ENCODE measurements at regions not wholly inside any gene's neighbourhood (a gene's known extent, or its start where the extent isn't known, plus 50 kb on each side); places are given as distances from the start of the nearest gene placed in this dataset.

- Histone ChIP-seq H4K8ac (ENCODE audit: low read depth, low read length) (no peak overlapping the region), H3K23ac (ENCODE audit: low read depth, low read length, poor library complexity) (no peak overlapping the region), H3K4me2 (ENCODE audit: insufficient read depth, low read length, poor library complexity, severe bottlenecking) (no peak overlapping the region), H4K91ac (ENCODE audit: low read depth, low read length, poor library complexity) (no peak overlapping the region), H3K4me1 (ENCODE audit: control insufficient read depth in 2 of 2, insufficient read depth in 1 of 2, low read depth in 1 of 2, low read length in 2 of 2) (peaks cover 0 to 5% of the 10 kb centered on the region in 2 donors), H3K27ac (replicated peaks; ENCODE audit: low read length) (no peak overlapping the region), H2BK15ac (ENCODE audit: low read length) (no peak overlapping the region), H3K14ac (ENCODE audit: low read length) (peak overlapping the region; percentile 83), H3K36me3 (replicated peaks in 1 of 2; ENCODE audit: control insufficient read depth in 2 of 2, insufficient read depth in 2 of 2, low read length in 2 of 2) (peaks cover 0 to 6% of the 10 kb centered on the region in 2 donors), H2BK120ac (ENCODE audit: low read depth, low read length) (no peak overlapping the region), H3K9ac (ENCODE audit: low read depth, low read length, poor library complexity) (no peak overlapping the region), H3K4ac (ENCODE audit: low read length) (no peak overlapping the region), H2BK5ac (ENCODE audit: low read length) (no peak overlapping the region), H3K27me3 (ENCODE audit: control insufficient read depth in 3 of 3, insufficient read depth in 3 of 3, low read depth in 1 of 3, low read length in 3 of 3) (peaks cover 0 to 5% (median 0%) of the 10 kb centered on the region in 3 experiments), H3K9me3 (replicated peaks in 1 of 2; ENCODE audit: control insufficient read depth in 2 of 2, insufficient read depth in 1 of 2, low read depth in 1 of 2, low read length in 2 of 2) (peaks cover 0 to 6% of the 10 kb centered on the region in 2 donors), H2AFZ (ENCODE audit: low read length) (no peak overlapping the region), H3K79me1 (ENCODE audit: low read depth, low read length) (no peaks in the 10 kb centered on the region), H2AK5ac (ENCODE audit: low read depth, low read length) (no peak overlapping the region), H3K18ac (ENCODE audit: low read length) (no peak overlapping the region), H2BK12ac (ENCODE audit: low read length) (no peak overlapping the region), H3K4me3 (ENCODE audit: low read length in 2 of 2) (no peak overlapping the region)
- no peak for DNase-seq (ENCODE audit: low spot score)
- no CpG with 5 or more reads among the region's 10 CpGs for WGBS, 2 donors (ENCODE audit: extremely low coverage in 2 of 2, insufficient read length in 2 of 2, insufficient replicate concordance in 1 of 2)
Observed at GRCh38 chr7:156234666-156235494, 405.7 kb upstream of the RNF32 start.

- Histone ChIP-seq H3K18ac (ENCODE audit: low read length) (no peak overlapping the region), H3K23ac (ENCODE audit: low read depth, low read length, poor library complexity) (no peak overlapping the region), H2BK5ac (ENCODE audit: low read length) (no peak overlapping the region), H3K27me3 (ENCODE audit: control insufficient read depth in 3 of 3, insufficient read depth in 3 of 3, low read depth in 1 of 3, low read length in 3 of 3) (peaks cover 0 to 5% (median 0%) of the 10 kb centered on the region in 3 experiments), H2BK12ac (ENCODE audit: low read length) (no peak overlapping the region), H3K27ac (replicated peaks; ENCODE audit: low read length) (no peak overlapping the region), H2AFZ (ENCODE audit: low read length) (no peak overlapping the region), H3K9ac (ENCODE audit: low read depth, low read length, poor library complexity) (no peak overlapping the region), H3K4me3 (ENCODE audit: low read length in 2 of 2) (no peak overlapping the region), H3K4me2 (ENCODE audit: insufficient read depth, low read length, poor library complexity, severe bottlenecking) (no peak overlapping the region), H3K9me3 (replicated peaks in 1 of 2; ENCODE audit: control insufficient read depth in 2 of 2, insufficient read depth in 1 of 2, low read depth in 1 of 2, low read length in 2 of 2) (peaks cover 0 to 6% of the 10 kb centered on the region in 2 donors), H3K14ac (ENCODE audit: low read length) (no peak overlapping the region), H3K36me3 (replicated peaks in 1 of 2; ENCODE audit: control insufficient read depth in 2 of 2, insufficient read depth in 2 of 2, low read length in 2 of 2) (peaks cover 0 to 6% of the 10 kb centered on the region in 2 donors), H2BK120ac (ENCODE audit: low read depth, low read length) (no peak overlapping the region), H4K91ac (ENCODE audit: low read depth, low read length, poor library complexity) (no peak overlapping the region), H3K79me1 (ENCODE audit: low read depth, low read length) (no peaks in the 10 kb centered on the region), H3K4ac (ENCODE audit: low read length) (no peak overlapping the region), H4K8ac (ENCODE audit: low read depth, low read length) (no peak overlapping the region), H2AK5ac (ENCODE audit: low read depth, low read length) (no peak overlapping the region), H2BK15ac (ENCODE audit: low read length) (no peak overlapping the region), H3K4me1 (ENCODE audit: control insufficient read depth in 2 of 2, insufficient read depth in 1 of 2, low read depth in 1 of 2, low read length in 2 of 2) (peaks cover 0 to 5% of the 10 kb centered on the region in 2 donors)
- no peak for DNase-seq (ENCODE audit: low spot score)
- WGBS, 2 donors (ENCODE audit: extremely low coverage in 2 of 2, insufficient read length in 2 of 2, insufficient replicate concordance in 1 of 2): no CpG with 5 or more reads among the region's 5 CpGs
Observed at GRCh38 chr7:156234192-156234591, 406.4 kb upstream of the RNF32 start.

GRCh38 chr7:156232931-156233705, 407.5 kb upstream of the RNF32 start:
- H3K18ac ChIP-seq (ENCODE audit: low read length): peak overlapping the region; percentile 45
- no peak overlapping the region for H3K4me2 ChIP-seq (ENCODE audit: insufficient read depth, low read length, poor library complexity, severe bottlenecking)
- no peak overlapping the region for H3K4me3 ChIP-seq (ENCODE audit: low read length in 2 of 2)
- H3K9me3 ChIP-seq (replicated peaks in 1 of 2; ENCODE audit: control insufficient read depth in 2 of 2, insufficient read depth in 1 of 2, low read depth in 1 of 2, low read length in 2 of 2): peaks cover 0 to 6% of the 10 kb centered on the region in 2 donors
- H4K91ac ChIP-seq (ENCODE audit: low read depth, low read length, poor library complexity): no peak overlapping the region
- H2AFZ ChIP-seq (ENCODE audit: low read length): no peak overlapping the region
- no peaks in the 10 kb centered on the region for H3K79me1 ChIP-seq (ENCODE audit: low read depth, low read length)
- no peak overlapping the region for H3K23ac ChIP-seq (ENCODE audit: low read depth, low read length, poor library complexity)
- WGBS, 2 donors (ENCODE audit: extremely low coverage in 2 of 2, insufficient read length in 2 of 2, insufficient replicate concordance in 1 of 2): no CpG with 5 or more reads among the region's 37 CpGs
- H3K36me3 ChIP-seq (replicated peaks in 1 of 2; ENCODE audit: control insufficient read depth in 2 of 2, insufficient read depth in 2 of 2, low read length in 2 of 2): peaks cover 0 to 6% of the 10 kb centered on the region in 2 donors
- no peak overlapping the region for H2BK120ac ChIP-seq (ENCODE audit: low read depth, low read length)
- no peak for DNase-seq (ENCODE audit: low spot score)
- no peak overlapping the region for H2BK12ac ChIP-seq (ENCODE audit: low read length)
- H2AK5ac ChIP-seq (ENCODE audit: low read depth, low read length): no peak overlapping the region
- H3K27ac ChIP-seq (replicated peaks; ENCODE audit: low read length): no peak overlapping the region
- H2BK15ac ChIP-seq (ENCODE audit: low read length): no peak overlapping the region
- peaks cover 0 to 5% of the 10 kb centered on the region in 2 donors for H3K4me1 ChIP-seq (ENCODE audit: control insufficient read depth in 2 of 2, insufficient read depth in 1 of 2, low read depth in 1 of 2, low read length in 2 of 2)
- H3K14ac ChIP-seq (ENCODE audit: low read length): no peak overlapping the region
- H3K27me3 ChIP-seq (ENCODE audit: control insufficient read depth in 3 of 3, insufficient read depth in 3 of 3, low read depth in 1 of 3, low read length in 3 of 3): peaks cover 0 to 5% (median 0%) of the 10 kb centered on the region in 3 experiments
- no peak overlapping the region for H3K4ac ChIP-seq (ENCODE audit: low read length)
- H4K8ac ChIP-seq (ENCODE audit: low read depth, low read length): no peak overlapping the region
- no peak overlapping the region for H2BK5ac ChIP-seq (ENCODE audit: low read length)
- no peak overlapping the region for H3K9ac ChIP-seq (ENCODE audit: low read depth, low read length, poor library complexity)

GRCh38 chr7:156230576-156230975, 410.0 kb upstream of the RNF32 start:
- Histone ChIP-seq H3K27me3 (ENCODE audit: control insufficient read depth in 3 of 3, insufficient read depth in 3 of 3, low read depth in 1 of 3, low read length in 3 of 3) (no peaks in the 10 kb centered on the region), H3K14ac (ENCODE audit: low read length) (no peak overlapping the region), H3K18ac (ENCODE audit: low read length) (no peak overlapping the region), H3K4me2 (ENCODE audit: insufficient read depth, low read length, poor library complexity, severe bottlenecking) (no peak overlapping the region), H3K36me3 (replicated peaks in 1 of 2; ENCODE audit: control insufficient read depth in 2 of 2, insufficient read depth in 2 of 2, low read length in 2 of 2) (no peaks in the 10 kb centered on the region), H2BK12ac (ENCODE audit: low read length) (no peak overlapping the region), H2BK15ac (ENCODE audit: low read length) (no peak overlapping the region), H3K4me1 (ENCODE audit: control insufficient read depth in 2 of 2, insufficient read depth in 1 of 2, low read depth in 1 of 2, low read length in 2 of 2) (no peaks in the 10 kb centered on the region), H3K9me3 (replicated peaks in 1 of 2; ENCODE audit: control insufficient read depth in 2 of 2, insufficient read depth in 1 of 2, low read depth in 1 of 2, low read length in 2 of 2) (peaks cover 0 to 1% of the 10 kb centered on the region in 2 donors), H3K4ac (ENCODE audit: low read length) (no peak overlapping the region), H3K23ac (ENCODE audit: low read depth, low read length, poor library complexity) (no peak overlapping the region), H3K79me1 (ENCODE audit: low read depth, low read length) (no peaks in the 10 kb centered on the region), H3K4me3 (ENCODE audit: low read length in 2 of 2) (no peak overlapping the region), H3K9ac (ENCODE audit: low read depth, low read length, poor library complexity) (no peak overlapping the region), H3K27ac (replicated peaks; ENCODE audit: low read length) (no peak overlapping the region), H2AK5ac (ENCODE audit: low read depth, low read length) (no peak overlapping the region), H4K8ac (ENCODE audit: low read depth, low read length) (no peak overlapping the region), H2BK120ac (ENCODE audit: low read depth, low read length) (no peak overlapping the region), H4K91ac (ENCODE audit: low read depth, low read length, poor library complexity) (no peak overlapping the region), H2BK5ac (ENCODE audit: low read length) (no peak overlapping the region), H2AFZ (ENCODE audit: low read length) (no peak overlapping the region)
- WGBS, 2 donors (ENCODE audit: extremely low coverage in 2 of 2, insufficient read length in 2 of 2, insufficient replicate concordance in 1 of 2): no CpG with 5 or more reads among the region's 12 CpGs
- no peak for DNase-seq (ENCODE audit: low spot score)
